PC-9 (cell line): ENCODE measurements at regions not wholly inside any gene's neighbourhood (a gene's known extent, or its start where the extent isn't known, plus 50 kb on each side); places are given as distances from the start of the nearest gene placed in this dataset.

Experiments used
- CTCF ChIP-seq: fragments of 200-600 bp; sonication (generic); conservative IDR thresholded peaks from 2 replicates; pipeline ENCODE4 v1.6.1; 2017; ENCODE audit warnings: mixed run types, antibody characterized with exemption, mild to moderate bottlenecking, moderate library complexity
- EZH2 ChIP-seq: fragments of 200-600 bp; sonication (generic); IDR thresholded peaks from 2 replicates; pipeline ENCODE4 v1.8.0; 2017; ENCODE audit warnings: antibody characterized with exemption, low read depth

GRCh38 chr6:148179786-148180185, 162.9 kb upstream of the SASH1 start:
- peak; percentile 71 for TF ChIP-seq CTCF
- no peak for TF ChIP-seq EZH2
